ENCODE measurements at regions not wholly inside any gene's neighbourhood (a gene's known extent, or its start where the extent isn't known, plus 50 kb on each side); places are given as distances from the start of the nearest gene placed in this dataset.

GRCh38 chr4:58453956-58454355 lies 1343.8 kb upstream of the IGFBP7 start:
- Histone ChIP-seq H3K36me3 (replicated peaks) (no peaks in the 10 kb centered on the region), H3K27ac (no peak overlapping the region), H3K4me3 (ENCODE audit: low read depth, low read length) (no peak overlapping the region), H3K27me3 (replicated peaks) (no peaks in the 10 kb centered on the region)
- in situ Hi-C loops (cut with HindIII; ENCODE audit: low pct_ligation_motif_present, low sequenced_read_pairs): no loop called here
- no peak for DNase-seq
- no peak for TF ChIP-seq CTCF (IDR thresholded peaks at IDR 0.05; ENCODE audit: low read depth, low read length, missing control alignments)

- DNase-seq: no peak
- no peak for TF ChIP-seq CTCF (IDR thresholded peaks at IDR 0.05; ENCODE audit: low read depth, low read length, missing control alignments)
- Histone ChIP-seq H3K27ac (no peak overlapping the region), H3K4me3 (ENCODE audit: low read depth, low read length) (no peak overlapping the region), H3K36me3 (replicated peaks) (no peaks in the 10 kb centered on the region), H3K27me3 (replicated peaks) (no peaks in the 10 kb centered on the region)
- in situ Hi-C loops (cut with HindIII; ENCODE audit: low pct_ligation_motif_present, low sequenced_read_pairs): no loop called here
These were observed 1341.5 kb upstream of the IGFBP7 start for GRCh38 chr4:58451707-58452106.

- H3K27me3 ChIP-seq (replicated peaks): no peaks in the 10 kb centered on the region
- in situ Hi-C loops (cut with HindIII; ENCODE audit: low pct_ligation_motif_present, low sequenced_read_pairs): no loop called here
- H3K4me3 ChIP-seq (ENCODE audit: low read depth, low read length): no peak overlapping the region
- DNase-seq: no peak
- no peaks in the 10 kb centered on the region for H3K36me3 ChIP-seq (replicated peaks)
- TF ChIP-seq CTCF (IDR thresholded peaks at IDR 0.05; ENCODE audit: low read depth, low read length, missing control alignments): no peak
- no peak overlapping the region for H3K27ac ChIP-seq
These were observed 1325.7 kb upstream of the IGFBP7 start for GRCh38 chr4:58435871-58436270.

- Histone ChIP-seq H3K27me3 (replicated peaks) (no peaks in the 10 kb centered on the region), H3K4me3 (ENCODE audit: low read depth, low read length) (no peak overlapping the region), H3K27ac (no peak overlapping the region), H3K36me3 (replicated peaks) (no peaks in the 10 kb centered on the region)
- no peak for TF ChIP-seq CTCF (IDR thresholded peaks at IDR 0.05; ENCODE audit: low read depth, low read length, missing control alignments)
- in situ Hi-C loops (cut with HindIII; ENCODE audit: low pct_ligation_motif_present, low sequenced_read_pairs): no loop called here
- DNase-seq: no peak
These were observed 1303.7 kb upstream of the IGFBP7 start for GRCh38 chr4:58413849-58414248.

GRCh38 chr4:58411904-58412303 lies 1301.7 kb upstream of the IGFBP7 start:
- no peak for TF ChIP-seq CTCF (IDR thresholded peaks at IDR 0.05; ENCODE audit: low read depth, low read length, missing control alignments)
- DNase-seq: no peak
- Histone ChIP-seq H3K36me3 (replicated peaks) (no peaks in the 10 kb centered on the region), H3K27me3 (replicated peaks) (no peaks in the 10 kb centered on the region), H3K4me3 (ENCODE audit: low read depth, low read length) (no peak overlapping the region), H3K27ac (no peak overlapping the region)
- in situ Hi-C loops (cut with HindIII; ENCODE audit: low pct_ligation_motif_present, low sequenced_read_pairs): no loop called here

- H3K27ac ChIP-seq: no peak overlapping the region
- no peaks in the 10 kb centered on the region for H3K27me3 ChIP-seq (replicated peaks)
- in situ Hi-C loops (cut with HindIII; ENCODE audit: low pct_ligation_motif_present, low sequenced_read_pairs): no loop called here
- no peaks in the 10 kb centered on the region for H3K36me3 ChIP-seq (replicated peaks)
- no peak overlapping the region for H3K4me3 ChIP-seq (ENCODE audit: low read depth, low read length)
- DNase-seq: no peak
- no peak for TF ChIP-seq CTCF (IDR thresholded peaks at IDR 0.05; ENCODE audit: low read depth, low read length, missing control alignments)
These were observed 1296.6 kb upstream of the IGFBP7 start for GRCh38 chr4:58406762-58407161.

Measured in brain microvascular endothelial cell (primary cell).